RCC 7860 (cell line): ENCODE measurements at regions not wholly inside any gene's neighbourhood (a gene's known extent, or its start where the extent isn't known, plus 50 kb on each side); places are given as distances from the start of the nearest gene placed in this dataset.

Experiments used
- DNase-seq: peaks from one replicate; pipeline ENCODE4 v3.0.0-alpha.2; 2015; ENCODE audit warnings: low spot score
- FAIRE-seq: peaks from 2 replicates; lab custom pipeline; 2012; peaks lifted over from hg19 to GRCh38; lab: Jason Lieb, UNC

DNA sequence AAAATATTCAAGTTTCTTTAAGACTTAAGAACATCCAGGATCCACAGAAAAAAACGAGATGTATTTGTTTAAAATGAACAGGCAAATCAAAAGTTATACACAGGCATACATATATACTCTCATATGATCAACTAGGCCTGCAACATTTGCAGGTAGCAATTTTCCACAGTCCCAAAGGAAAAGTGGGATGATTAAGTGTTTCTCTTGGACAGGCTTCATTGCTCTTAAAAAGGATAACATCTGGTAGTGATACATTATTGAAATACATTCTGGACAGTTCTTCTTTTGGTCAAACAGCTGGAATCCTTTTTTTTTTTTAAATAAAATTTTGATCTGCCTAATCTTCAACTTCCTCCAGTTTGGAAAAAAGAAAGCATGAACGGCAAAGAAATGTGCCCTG, 114.8 kb upstream of the TDRD3 start:
- FAIRE-seq (no peak), DNase-seq (no peak)

DNA sequence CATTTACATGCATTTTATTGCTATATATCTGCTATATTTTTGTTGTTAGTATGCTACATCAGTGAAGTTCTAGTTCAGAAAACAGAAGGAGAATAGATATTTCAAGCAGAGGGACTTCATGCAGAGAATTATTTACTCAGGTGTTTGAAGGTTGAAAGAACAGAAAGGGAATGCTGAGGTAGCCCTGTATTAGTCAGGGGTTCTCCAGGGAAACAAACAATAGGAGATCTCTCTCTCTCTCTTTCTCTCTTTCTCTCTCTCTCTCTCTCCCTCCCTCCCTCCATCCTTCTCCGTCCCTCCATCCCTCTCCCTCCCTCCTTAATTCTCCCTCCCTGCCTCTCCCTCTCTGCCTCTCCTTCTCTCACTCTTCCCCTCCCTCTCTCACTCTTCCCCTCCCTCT, 114.3 kb upstream of the TDRD3 start:
- FAIRE-seq (no peak), DNase-seq (no peak)

DNA sequence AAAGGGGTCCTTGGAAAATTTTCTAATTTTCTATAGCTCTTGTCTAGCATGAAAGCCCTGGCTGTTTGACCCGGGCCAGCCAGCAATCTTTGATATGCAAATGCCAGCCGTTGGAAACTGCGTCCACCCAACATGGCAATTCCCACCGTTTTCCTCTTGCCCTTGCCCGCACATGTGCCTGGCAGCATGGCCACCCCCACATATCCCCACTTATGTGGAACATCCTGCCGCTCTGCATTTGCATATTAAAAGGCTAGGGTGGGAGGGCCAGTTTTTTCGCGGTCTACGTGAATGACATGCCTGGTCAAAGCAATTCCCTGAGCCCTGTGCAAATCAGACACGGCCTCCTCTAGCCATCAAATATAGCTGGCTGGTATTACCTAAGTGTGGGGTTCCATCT, 110.3 kb upstream of the TDRD3 start:
- DNase-seq (no peak), FAIRE-seq (no peak)

DNA sequence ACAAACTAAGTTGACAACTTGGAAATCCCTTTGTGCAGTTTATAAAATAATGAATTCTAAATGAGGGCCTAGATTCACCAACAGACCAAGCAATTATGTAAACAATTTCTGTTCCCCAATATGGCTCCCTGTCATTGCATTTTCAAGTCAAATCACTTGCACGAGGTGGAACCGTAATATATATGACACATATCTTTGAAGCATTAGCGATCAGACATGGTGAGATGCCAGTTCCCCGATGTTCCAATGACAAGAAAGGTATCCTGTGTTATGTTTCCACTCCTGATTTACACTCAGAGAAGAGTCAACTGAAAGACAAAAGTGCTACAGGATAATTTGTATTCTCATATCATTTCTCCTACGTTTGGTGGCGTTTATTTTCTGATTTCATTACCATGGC, 108.5 kb upstream of the TDRD3 start:
- no peak for DNase-seq
- FAIRE-seq: no peak

DNA sequence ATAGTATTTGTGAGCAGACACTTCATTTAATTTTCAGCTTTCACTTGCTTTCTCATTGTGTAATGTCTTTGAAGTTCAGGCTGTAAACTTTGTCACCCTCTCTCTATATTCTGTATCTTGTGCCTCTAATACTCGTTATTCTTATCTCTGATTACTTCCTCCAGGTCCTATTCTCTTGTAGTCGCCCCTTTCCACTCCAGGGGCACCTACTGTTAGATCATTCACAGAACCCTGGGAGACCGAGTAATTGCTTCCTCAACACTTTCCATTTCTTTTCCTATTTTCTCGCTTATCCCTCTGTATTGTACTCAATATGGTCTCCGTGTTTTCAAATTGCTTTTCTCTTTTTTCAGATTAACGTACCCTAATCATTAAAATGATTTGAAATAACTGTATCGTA, 93.9 kb upstream of the TDRD3 start:
- no peak for FAIRE-seq

GRCh38 chr13:60311527-60311926, 85.5 kb upstream of the TDRD3 start:
- FAIRE-seq (no peak), DNase-seq (no peak)

More for the DNA sequence above, 93.9 kb upstream of the TDRD3 start:
- no peak for DNase-seq

GRCh38 chr13:60312851-60313505, 84.0 kb upstream of the TDRD3 start:
- FAIRE-seq: no peak
- DNase-seq: no peak

GRCh38 chr13:60318186-60318585, 78.8 kb upstream of the TDRD3 start:
- no peak for DNase-seq
- FAIRE-seq: no peak

DNA sequence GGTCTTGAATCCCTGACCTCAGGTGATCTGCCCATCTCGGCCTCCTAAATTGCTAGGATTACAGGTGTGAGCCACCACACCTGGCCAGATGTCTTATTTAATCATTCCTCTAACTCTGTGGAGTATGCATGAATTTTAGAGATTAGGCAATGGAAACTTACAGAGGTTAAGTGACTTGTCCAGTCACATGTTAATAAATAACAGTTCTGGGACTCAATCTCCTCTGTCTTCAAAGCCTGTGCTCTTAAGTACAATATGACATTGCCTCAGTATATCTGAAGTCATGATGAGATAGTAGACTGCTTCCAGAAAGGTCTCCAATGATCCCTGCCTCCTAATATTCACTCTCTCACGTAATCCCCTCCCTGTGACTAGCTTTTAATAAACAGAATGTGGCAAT, 72.9 kb upstream of the TDRD3 start:
- DNase-seq (no peak), FAIRE-seq (no peak)

DNA sequence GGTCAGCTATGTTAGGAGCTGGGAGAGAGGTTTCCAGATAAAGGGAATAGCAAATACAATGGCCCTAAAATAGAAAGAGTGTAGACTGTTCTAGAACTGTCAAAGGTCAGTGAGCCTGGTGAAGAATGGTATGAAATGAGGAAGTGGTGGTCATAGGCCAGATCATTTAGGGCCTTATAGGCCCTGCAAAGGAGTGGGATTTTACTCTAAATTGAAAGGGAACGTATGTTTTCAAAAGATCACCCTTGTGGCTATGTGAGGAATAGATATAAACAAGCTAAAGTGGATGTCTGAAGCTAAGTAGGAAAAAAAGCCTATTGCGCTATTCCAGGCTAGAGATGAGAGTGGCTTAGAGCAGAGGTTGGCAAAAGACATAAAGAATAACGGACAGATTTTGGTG, 70.7 kb upstream of the TDRD3 start:
- no peak for FAIRE-seq
- no peak for DNase-seq

GRCh38 chr13:60327511-60327910, 69.5 kb upstream of the TDRD3 start:
- no peak for FAIRE-seq
- DNase-seq: no peak

GRCh38 chr13:60328073-60328472, 68.9 kb upstream of the TDRD3 start:
- DNase-seq: no peak

DNA sequence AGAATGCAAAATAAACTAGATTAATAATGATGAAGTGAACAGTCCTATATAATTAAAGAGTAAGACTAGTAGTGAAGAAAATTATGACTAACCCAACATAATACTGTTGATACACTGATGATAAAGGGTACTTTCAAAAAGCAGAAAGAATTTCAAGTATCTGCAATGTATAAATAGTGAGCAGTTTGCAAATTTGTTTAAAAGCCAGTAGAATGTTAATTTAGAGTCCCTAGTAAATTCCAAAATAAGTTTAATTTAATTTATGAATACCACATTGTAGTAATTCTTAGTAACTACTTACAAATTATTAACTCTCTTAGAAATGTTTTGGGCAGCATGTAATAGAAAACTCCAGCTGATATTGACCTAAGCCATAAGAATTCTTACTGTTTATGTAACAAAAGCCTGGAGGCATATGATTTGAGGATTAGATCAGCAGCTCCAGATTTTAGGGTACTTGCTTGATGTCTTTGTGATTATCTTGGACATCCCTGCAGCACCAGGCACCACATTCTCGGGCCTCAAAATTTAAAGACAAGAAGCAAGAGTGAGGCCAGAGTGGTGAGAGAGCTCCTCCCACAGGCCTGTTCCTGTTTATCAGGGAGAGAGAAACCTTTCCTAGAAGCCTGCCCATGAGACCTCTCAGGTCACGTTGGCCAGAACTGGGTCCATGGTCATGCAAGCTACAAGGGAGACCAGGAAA, 67.6 kb upstream of the TDRD3 start:
- DNase-seq (no peak), FAIRE-seq (no peak)

More at GRCh38 chr13:60328073-60328472, 68.9 kb upstream of the TDRD3 start:
- no peak for FAIRE-seq

DNA sequence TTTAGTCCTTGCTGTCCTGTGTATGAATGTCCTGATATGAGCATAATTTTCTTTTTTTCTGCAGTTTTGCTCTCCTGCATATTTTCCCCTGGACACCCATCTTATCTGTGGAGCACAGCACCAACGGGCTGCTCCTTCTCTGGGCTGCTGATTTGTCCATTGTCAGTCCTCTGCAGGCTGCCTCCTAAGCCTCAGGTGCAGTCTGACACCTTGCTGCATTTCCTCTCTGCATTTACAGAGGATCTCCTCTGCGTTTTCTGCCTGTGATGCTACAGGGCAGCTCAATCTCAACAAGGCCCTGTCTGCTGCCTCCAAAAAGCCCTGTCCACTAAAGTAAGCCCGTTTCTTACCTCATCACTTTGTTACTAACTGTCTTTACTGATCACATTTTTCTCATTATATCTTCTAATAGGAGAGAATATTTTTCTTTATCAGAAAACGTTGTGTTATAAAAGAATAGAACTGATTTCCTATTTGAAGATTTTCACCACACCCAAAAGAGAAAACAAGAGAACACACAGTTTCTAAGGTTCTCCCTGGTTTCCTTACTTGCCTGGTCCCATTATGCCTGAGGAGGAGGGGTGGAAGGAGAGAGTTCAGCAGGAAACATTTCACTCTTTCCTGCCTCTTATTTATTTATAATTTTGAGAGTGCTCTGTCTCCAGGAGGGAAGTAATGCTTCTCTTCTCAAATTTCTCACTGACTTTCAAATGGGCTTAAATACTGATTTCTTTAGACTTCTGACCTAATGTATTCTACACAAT, 65.6 kb upstream of the TDRD3 start:
- FAIRE-seq: no peak
- DNase-seq: no peak

DNA sequence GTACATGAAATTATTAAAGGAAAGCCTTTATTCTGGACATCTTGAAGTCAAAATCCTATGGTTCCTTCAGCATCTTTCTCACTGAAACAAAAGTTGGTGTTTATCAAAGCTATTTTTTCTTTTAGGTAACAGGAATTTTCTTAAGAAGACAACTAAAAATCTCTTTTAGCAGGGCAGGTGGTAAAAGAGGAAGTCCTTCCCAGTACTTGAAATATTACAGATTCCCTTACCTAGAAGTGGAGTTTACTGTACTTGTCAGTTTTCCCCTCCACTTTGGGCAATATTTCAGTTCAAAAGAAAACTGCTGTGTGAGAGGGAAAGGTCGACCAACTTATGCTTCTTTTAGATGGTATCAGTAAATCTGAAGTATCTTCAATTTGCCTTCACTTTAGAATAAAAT, 64.3 kb upstream of the TDRD3 start:
- FAIRE-seq (no peak), DNase-seq (no peak)

DNA sequence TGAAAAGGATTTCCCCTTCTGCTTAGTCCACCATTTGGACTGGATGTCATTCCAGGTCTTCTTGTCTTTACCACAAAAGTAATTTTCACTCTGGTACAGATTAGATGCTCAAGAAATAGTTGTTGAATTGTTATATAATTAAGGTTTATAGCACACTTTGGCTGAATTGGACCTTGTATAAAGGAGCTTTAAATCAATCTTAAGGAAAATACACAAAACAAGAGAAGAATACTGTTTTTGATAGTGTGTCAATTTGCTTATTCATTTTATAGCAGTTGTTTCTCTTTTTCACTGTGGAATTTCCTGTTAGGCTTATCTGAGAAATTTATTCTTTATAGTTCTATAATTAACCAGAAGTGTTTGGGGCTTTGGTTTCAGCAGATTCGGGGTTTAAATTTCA, 62.7 kb upstream of the TDRD3 start:
- no peak for FAIRE-seq
- no peak for DNase-seq

DNA sequence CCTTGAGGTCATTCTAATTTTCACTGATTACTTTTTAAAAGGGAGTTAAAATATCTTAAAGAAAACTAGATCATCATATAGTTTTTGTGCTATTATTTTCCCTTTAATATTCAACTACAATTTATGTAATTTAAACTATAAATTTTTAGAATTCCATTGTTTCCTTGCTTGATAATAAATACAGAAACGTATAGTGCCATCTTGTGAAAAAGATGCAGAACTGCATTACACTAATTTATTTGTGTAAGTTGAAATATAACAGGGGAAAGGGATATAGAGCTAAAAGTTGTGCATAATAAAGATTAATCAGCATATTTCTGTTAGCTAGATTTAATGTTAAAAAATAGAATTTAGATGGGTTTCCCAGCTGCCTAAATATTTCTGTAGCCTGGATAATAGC, 61.5 kb upstream of the TDRD3 start:
- peak; percentile 26 for DNase-seq

DNA sequence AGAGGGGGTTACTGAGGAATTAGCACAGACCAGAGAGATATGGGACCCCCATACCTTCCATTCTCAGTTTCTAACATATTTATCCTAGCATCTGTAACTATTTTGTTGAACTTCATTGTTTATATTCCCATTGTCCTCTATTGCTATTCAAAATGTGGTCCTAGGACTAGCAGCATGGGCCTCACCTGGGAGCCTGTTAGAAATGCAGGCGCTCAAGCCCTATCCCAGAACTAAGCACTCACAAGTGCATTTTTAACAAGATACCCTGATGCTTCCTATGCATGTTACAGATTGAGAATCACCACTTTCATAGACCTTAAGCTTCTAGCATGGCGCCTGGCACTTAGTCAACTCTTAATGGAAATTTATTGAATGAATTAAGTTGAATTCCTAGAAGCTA, 58.3 kb upstream of the TDRD3 start:
- FAIRE-seq (no peak), DNase-seq (no peak)

More for the DNA sequence above, 61.5 kb upstream of the TDRD3 start:
- peak; percentile 75 for FAIRE-seq

DNA sequence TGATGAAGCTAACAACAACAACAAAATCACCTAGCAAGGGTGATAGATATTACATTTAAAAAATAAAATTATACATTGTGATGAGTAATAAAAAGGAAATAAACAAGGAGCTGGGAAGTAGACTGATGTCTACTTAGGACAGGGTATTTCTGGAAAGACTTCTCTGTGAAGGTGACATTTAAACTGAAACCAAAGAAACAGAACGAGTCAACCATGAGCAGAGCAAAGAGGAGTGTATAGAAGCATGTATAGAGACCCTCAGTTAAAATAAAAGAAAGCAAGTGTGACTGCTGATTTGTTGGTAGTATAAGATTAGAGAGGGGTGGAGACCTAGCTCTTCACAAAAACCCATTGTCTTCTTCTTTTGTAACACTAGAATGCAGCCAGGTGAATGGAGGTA, 53.0 kb upstream of the TDRD3 start:
- FAIRE-seq (no peak), DNase-seq (no peak)

GRCh38 chr13:60347174-60347573, 49.8 kb upstream of the TDRD3 start:
- no peak for DNase-seq
- no peak for FAIRE-seq
